Activated CD8-positive, alpha-beta memory T cell treated with anti-CD3 and anti-CD28 coated beads, Interleukin-2, amount 50 U/mL, for 4 hours (primary cell): ENCODE measurements at regions not wholly inside any gene's neighbourhood (a gene's known extent, or its start where the extent isn't known, plus 50 kb on each side); places are given as distances from the start of the nearest gene placed in this dataset.
"Not testable (repeated sequence)": the region's sequence is repeated elsewhere in the genome, so short reads cannot be mapped to it uniquely, and the experiment has no call there.

ENCODE experiments used
- DNase-seq: peaks from one replicate; pipeline ENCODE4 v3.0.0-alpha.2; 2020

- DNase-seq: no peak
Measured at GRCh38 chr2:147603447-147603846, 241.4 kb upstream of the ACVR2A start.

- DNase-seq: no peak
Measured at GRCh38 chr2:147600646-147601045, 244.2 kb upstream of the ACVR2A start.

- no peak for DNase-seq
Measured at GRCh38 chr2:147600223-147600622, 244.6 kb upstream of the ACVR2A start.

- DNase-seq: no peak
Measured at GRCh38 chr2:147595200-147595599, 249.6 kb upstream of the ACVR2A start.

GRCh38 chr2:147594038-147594437 is 250.8 kb upstream of the ACVR2A start:
- no peak for DNase-seq

- not testable (repeated sequence) for DNase-seq
Measured at GRCh38 chr2:147592784-147593183, 252.0 kb upstream of the ACVR2A start.

- no peak for DNase-seq
Measured at GRCh38 chr2:147589127-147589526, 255.7 kb upstream of the ACVR2A start.

- no peak for DNase-seq
Measured at GRCh38 chr2:147588191-147588590, 256.6 kb upstream of the ACVR2A start.

- DNase-seq: no peak
Measured at GRCh38 chr2:147578529-147578928, 266.3 kb upstream of the ACVR2A start.

- no peak for DNase-seq
Measured at GRCh38 chr2:147577998-147578380, 266.8 kb upstream of the ACVR2A start.

GRCh38 chr2:147577323-147577997 is 267.4 kb upstream of the ACVR2A start:
- no peak for DNase-seq

- no peak for DNase-seq
Measured at GRCh38 chr2:147575106-147575505, 269.7 kb upstream of the ACVR2A start.

- no peak for DNase-seq
Measured at GRCh38 chr2:147572622-147573021, 272.2 kb upstream of the ACVR2A start.

GRCh38 chr2:147569426-147569825 is 275.4 kb upstream of the ACVR2A start:
- no peak for DNase-seq

GRCh38 chr2:147568109-147568508 is 276.7 kb upstream of the ACVR2A start:
- DNase-seq: no peak

GRCh38 chr2:147567136-147567535 is 277.7 kb upstream of the ACVR2A start:
- no peak for DNase-seq

GRCh38 chr2:147560810-147561535 is 283.9 kb upstream of the ACVR2A start:
- DNase-seq: no peak

- no peak for DNase-seq
Measured at GRCh38 chr2:147559070-147559725, 285.6 kb upstream of the ACVR2A start.

GRCh38 chr2:147558620-147559019 is 286.2 kb upstream of the ACVR2A start:
- no peak for DNase-seq

- no peak for DNase-seq
Measured at GRCh38 chr2:147554521-147555107, 290.2 kb upstream of the ACVR2A start.

- no peak for DNase-seq
Measured at GRCh38 chr2:147553775-147554271, 291.0 kb upstream of the ACVR2A start.

GRCh38 chr2:147550995-147551731 is 293.7 kb upstream of the ACVR2A start:
- DNase-seq: no peak

- DNase-seq: no peak
Measured at GRCh38 chr2:147549054-147549453, 295.8 kb upstream of the ACVR2A start.
